GM12864 (cell line): ENCODE measurements at regions not wholly inside any gene's neighbourhood (a gene's known extent, or its start where the extent isn't known, plus 50 kb on each side); places are given as distances from the start of the nearest gene placed in this dataset.

Experiments used
- DNase-seq: peaks from one replicate; pipeline ENCODE4 v3.0.0-alpha.2; 2011; ENCODE audit warnings: low read depth
- H3K4me3 ChIP-seq: 2 replicates; pipeline ENCODE4 v1.5.1; 2011; ENCODE audit warnings: mild to moderate bottlenecking, low read depth, low read length, control low read depth
- TF ChIP-seq, protein P1 (sequence below): IDR thresholded peaks from 2 replicates; pipeline ENCODE4 v1.5.1; 2011; ENCODE audit warnings: low read depth, mild to moderate bottlenecking, moderate library complexity, low read length, control low read depth, inconsistent platforms; ENCODE audit errors: missing control alignments

DNA sequence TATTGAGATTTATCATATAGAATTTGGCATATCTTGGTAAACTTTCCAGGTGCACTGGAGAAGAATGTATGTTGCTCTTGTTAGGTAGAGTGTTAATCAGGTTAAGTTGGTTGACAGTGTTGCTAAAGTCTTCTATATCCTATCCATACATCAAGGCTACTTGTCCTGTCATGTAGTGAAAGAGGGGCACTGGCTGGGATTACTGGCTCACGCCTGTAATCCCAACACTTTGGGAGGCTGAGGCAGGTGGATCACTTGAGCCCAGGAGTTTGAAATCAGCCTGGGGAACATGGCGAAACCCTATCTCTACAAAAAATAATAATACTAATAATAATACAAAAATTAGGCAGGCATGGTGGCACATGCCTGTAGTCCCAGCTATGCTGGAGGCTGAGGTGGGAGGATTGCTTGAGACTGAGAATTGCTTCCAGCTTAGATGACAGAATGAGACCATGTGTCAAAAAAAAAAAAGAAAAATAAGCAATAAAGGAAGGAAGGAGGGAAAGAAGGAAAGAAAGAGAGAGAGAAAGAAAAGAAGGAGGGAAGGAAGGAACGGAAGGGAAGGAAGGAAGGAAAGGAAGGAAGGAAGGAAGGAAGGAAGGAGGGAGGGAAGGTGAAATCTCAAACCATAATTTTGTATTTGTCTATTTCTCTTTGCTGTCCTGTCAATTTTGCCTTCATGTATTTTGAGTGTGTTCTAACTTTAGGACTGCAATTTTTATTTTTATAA is 57.4 kb upstream of the IQSEC1 start:
- TF ChIP-seq, protein P1, sequence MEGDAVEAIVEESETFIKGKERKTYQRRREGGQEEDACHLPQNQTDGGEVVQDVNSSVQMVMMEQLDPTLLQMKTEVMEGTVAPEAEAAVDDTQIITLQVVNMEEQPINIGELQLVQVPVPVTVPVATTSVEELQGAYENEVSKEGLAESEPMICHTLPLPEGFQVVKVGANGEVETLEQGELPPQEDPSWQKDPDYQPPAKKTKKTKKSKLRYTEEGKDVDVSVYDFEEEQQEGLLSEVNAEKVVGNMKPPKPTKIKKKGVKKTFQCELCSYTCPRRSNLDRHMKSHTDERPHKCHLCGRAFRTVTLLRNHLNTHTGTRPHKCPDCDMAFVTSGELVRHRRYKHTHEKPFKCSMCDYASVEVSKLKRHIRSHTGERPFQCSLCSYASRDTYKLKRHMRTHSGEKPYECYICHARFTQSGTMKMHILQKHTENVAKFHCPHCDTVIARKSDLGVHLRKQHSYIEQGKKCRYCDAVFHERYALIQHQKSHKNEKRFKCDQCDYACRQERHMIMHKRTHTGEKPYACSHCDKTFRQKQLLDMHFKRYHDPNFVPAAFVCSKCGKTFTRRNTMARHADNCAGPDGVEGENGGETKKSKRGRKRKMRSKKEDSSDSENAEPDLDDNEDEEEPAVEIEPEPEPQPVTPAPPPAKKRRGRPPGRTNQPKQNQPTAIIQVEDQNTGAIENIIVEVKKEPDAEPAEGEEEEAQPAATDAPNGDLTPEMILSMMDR, result no peak
- no peak for DNase-seq

DNA sequence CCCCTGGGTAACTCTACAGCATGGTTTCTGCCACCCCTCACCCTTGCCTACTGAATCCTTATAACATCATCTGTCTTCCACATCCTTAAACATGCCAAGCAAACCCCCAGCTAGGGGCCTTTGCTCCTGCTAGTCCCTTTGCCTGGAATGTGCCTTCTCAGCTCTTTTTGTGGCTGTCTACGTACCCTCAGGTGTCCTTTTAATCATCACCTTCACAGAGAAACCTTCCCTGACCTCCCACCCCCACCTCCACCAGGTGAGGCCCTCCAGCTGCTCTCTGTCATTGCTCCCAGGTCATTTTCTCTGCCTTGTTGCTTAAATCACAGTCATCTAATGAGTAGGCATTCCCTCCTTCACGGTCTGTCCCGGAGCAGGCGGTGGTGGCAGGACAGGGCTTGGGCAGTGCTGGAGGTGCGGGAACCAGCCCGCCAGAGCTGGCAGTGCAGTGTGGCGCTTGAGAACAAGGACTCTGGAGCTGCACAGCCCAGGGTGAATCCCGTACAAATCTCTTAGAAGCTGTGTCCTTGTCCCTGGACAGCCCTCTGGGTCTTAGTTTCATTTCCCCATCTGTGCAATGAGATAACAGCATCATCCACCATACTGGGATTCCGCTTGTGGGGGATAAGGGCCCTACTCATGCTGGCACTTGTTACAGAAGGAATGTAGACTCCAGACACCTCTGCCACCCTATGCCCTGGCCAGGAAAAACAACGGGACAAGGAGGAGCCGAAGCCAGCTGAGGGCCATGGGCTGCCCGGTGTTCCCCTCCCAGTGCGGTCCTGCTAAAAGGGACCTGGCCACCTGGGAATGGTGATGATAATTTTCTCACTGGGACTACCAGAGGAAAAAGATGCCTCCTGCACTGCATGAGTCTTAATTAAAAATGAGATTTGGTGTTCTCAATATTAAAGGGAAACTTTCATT is 52.1 kb upstream of the IQSEC1 start:
- TF ChIP-seq, protein P1, result no peak
- no peak overlapping the region for H3K4me3 ChIP-seq
- DNase-seq, result no peak

More for the DNA sequence above, 57.4 kb upstream of the IQSEC1 start:
- H3K4me3 ChIP-seq, result no peak overlapping the region

DNA sequence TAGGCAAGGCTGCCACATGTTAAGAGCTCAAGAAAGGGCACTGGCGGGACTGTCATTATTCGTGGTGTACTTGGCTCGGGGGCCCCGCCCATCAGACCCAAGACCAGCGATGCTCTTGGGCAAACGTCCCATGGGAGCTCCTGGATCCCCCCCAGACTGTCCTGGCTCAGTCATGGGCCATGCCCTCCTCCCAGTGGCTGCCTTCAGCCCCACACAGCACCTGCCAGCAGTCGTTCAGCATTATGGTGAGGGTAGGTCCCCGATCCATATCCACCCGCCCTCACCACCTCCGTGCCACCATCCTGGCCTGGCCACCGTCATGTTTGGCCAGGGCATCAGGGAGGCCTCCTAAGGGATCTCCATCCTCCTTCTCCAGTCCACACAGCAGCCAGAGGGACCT is 51.4 kb upstream of the IQSEC1 start:
- DNase-seq, result no peak
- TF ChIP-seq, protein P1, result no peak
- H3K4me3 ChIP-seq, result no peak overlapping the region

DNA sequence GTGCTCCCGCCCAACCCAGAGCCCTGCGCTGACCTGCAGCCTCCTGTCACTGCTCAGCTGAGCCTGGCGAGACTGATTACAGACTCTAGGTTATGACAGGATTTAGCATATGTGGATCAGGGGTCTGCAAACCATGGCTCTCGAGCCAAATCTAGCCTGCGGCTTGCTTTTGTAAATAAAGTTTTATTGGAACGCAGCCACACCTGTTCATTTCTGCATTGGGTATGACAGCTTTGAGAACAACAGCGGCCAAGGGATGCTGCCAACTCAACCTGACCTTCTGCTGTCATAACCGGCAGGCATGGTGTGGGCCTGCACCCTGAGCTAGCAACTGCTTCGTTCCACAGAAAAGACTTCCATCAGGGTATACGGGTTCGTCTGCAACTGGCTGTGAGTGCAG is 50.5 kb upstream of the IQSEC1 start:
- no peak for DNase-seq
- TF ChIP-seq, protein P1, result no peak

DNA sequence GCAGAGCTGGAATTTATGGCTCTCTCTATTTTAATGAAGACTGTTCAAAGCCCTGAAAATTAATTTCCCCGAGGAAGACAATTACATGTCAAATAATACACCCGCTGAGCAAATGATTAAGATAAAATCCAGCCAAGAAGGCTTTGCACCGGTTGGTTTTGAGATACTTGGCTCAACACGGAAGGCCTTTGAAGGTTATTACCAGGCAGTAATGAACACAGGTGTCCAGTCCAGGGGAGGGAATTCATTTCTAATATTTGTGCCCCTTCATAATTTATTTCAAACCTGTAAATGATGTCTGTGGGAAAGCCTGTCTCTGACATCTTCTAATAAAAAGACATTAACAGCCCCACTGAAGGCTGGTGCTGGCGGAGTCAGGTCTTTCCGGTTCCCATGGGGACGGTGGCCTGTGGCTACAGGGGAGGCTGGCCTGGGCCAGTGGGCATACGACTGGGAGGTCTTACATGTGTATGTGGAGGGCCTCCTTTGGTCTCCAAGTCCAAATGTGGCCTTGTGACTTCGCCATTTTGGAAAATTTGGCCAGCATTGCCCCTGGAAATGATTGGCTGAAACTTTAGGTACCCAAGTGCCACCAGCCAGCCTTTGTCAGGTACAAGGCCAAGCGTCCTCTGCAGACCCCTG is 49.9 kb upstream of the IQSEC1 start:
- DNase-seq, result no peak
- no peak overlapping the region for H3K4me3 ChIP-seq

More for the DNA sequence above, 50.5 kb upstream of the IQSEC1 start:
- no peak overlapping the region for H3K4me3 ChIP-seq

More for the DNA sequence above, 49.9 kb upstream of the IQSEC1 start:
- TF ChIP-seq, protein P1, result no peak
